ENCODE measurements at regions not wholly inside any gene's neighbourhood (a gene's known extent, or its start where the extent isn't known, plus 50 kb on each side); places are given as distances from the start of the nearest gene placed in this dataset.

DNA sequence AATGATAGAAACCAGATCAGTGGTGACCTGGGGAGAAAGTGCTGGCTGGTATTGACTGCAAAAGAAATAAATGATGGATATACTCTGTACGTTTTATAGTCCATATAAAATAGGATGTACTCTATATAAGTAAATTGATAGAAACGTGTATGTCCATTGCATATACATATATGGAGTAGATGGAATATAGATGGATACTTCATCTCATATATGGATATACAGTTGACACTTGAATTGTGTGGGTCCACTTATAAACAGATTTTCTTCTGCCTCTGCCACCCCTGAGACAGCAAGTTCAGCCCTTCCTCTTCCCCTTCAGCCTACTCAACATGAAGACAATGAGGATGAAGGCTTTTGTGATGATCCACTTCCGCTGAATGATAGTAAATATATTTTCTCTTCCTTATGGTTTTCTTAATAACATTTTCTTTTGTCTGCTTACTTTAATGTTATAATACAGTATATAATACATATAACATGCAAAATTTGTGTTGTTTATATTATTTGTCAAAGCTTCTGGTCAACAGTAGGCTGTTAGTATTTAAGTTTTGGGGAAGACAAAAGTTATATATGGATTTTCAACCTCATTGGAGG lies 76.1 kb upstream of the MYCN start:
- no peak for ATAC-seq
- peaks cover 4% of the 10 kb centered on the region for H3K9me3 Mint-ChIP-seq
- CTCF ChIA-PET, result no interaction called here
- no peak overlapping the region for H3K27ac Mint-ChIP-seq
- TF ChIP-seq ZNF263 (CRISPR knock-in tag; IDR thresholded peaks at IDR 0.05; ENCODE audit: low read depth) (no peak), TP53 (CRISPR knock-in tag; IDR thresholded peaks at IDR 0.05) (no peak), ZNF138 (CRISPR knock-in tag; conservative IDR thresholded peaks at IDR 0.05) (no peak), GRHL2 (CRISPR knock-in tag; IDR thresholded peaks at IDR 0.05; ENCODE audit: insufficient replicate concordance, severe bottlenecking) (no peak), CDX4 (CRISPR knock-in tag; IDR thresholded peaks at IDR 0.05; ENCODE audit: borderline replicate concordance) (no peak), TEAD4 (CRISPR knock-in tag; IDR thresholded peaks at IDR 0.05) (no peak), GTF2I (CRISPR knock-in tag; conservative IDR thresholded peaks at IDR 0.05) (no peak)
- TF ChIP-seq, protein P1, sequence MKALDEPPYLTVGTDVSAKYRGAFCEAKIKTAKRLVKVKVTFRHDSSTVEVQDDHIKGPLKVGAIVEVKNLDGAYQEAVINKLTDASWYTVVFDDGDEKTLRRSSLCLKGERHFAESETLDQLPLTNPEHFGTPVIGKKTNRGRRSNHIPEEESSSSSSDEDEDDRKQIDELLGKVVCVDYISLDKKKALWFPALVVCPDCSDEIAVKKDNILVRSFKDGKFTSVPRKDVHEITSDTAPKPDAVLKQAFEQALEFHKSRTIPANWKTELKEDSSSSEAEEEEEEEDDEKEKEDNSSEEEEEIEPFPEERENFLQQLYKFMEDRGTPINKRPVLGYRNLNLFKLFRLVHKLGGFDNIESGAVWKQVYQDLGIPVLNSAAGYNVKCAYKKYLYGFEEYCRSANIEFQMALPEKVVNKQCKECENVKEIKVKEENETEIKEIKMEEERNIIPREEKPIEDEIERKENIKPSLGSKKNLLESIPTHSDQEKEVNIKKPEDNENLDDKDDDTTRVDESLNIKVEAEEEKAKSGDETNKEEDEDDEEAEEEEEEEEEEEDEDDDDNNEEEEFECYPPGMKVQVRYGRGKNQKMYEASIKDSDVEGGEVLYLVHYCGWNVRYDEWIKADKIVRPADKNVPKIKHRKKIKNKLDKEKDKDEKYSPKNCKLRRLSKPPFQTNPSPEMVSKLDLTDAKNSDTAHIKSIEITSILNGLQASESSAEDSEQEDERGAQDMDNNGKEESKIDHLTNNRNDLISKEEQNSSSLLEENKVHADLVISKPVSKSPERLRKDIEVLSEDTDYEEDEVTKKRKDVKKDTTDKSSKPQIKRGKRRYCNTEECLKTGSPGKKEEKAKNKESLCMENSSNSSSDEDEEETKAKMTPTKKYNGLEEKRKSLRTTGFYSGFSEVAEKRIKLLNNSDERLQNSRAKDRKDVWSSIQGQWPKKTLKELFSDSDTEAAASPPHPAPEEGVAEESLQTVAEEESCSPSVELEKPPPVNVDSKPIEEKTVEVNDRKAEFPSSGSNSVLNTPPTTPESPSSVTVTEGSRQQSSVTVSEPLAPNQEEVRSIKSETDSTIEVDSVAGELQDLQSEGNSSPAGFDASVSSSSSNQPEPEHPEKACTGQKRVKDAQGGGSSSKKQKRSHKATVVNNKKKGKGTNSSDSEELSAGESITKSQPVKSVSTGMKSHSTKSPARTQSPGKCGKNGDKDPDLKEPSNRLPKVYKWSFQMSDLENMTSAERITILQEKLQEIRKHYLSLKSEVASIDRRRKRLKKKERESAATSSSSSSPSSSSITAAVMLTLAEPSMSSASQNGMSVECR (CRISPR knock-in tag; IDR thresholded peaks at IDR 0.05; ENCODE audit: borderline replicate concordance), result no peak
- TF ChIP-seq, protein P2, sequence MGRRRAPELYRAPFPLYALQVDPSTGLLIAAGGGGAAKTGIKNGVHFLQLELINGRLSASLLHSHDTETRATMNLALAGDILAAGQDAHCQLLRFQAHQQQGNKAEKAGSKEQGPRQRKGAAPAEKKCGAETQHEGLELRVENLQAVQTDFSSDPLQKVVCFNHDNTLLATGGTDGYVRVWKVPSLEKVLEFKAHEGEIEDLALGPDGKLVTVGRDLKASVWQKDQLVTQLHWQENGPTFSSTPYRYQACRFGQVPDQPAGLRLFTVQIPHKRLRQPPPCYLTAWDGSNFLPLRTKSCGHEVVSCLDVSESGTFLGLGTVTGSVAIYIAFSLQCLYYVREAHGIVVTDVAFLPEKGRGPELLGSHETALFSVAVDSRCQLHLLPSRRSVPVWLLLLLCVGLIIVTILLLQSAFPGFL (CRISPR knock-in tag; IDR thresholded peaks at IDR 0.05; ENCODE audit: borderline replicate concordance), result no peak
- DNase-seq (ENCODE audit: low spot score), result no peak
- peaks cover 3% of the 10 kb centered on the region for H3K36me3 Mint-ChIP-seq
- H3K4me3 Mint-ChIP-seq, result no peak overlapping the region
- H3K27me3 Mint-ChIP-seq (ENCODE audit: low read depth), result no peaks in the 10 kb centered on the region
- H3K4me1 Mint-ChIP-seq, result peaks cover 6% of the 10 kb centered on the region
- POLR2A ChIA-PET, result no interaction called here

GRCh38 chr2:15865923-15866322 lies 74.4 kb upstream of the MYCN start:
- POLR2A ChIA-PET, result no interaction called here
- H3K4me1 Mint-ChIP-seq, result peaks cover under 1% of the 10 kb centered on the region; the same call in 1 of the 2 replicates
- TF ChIP-seq NFE2L1 (CRISPR knock-in tag; IDR thresholded peaks at IDR 0.05), result no peak
- TF ChIP-seq, protein P3, sequence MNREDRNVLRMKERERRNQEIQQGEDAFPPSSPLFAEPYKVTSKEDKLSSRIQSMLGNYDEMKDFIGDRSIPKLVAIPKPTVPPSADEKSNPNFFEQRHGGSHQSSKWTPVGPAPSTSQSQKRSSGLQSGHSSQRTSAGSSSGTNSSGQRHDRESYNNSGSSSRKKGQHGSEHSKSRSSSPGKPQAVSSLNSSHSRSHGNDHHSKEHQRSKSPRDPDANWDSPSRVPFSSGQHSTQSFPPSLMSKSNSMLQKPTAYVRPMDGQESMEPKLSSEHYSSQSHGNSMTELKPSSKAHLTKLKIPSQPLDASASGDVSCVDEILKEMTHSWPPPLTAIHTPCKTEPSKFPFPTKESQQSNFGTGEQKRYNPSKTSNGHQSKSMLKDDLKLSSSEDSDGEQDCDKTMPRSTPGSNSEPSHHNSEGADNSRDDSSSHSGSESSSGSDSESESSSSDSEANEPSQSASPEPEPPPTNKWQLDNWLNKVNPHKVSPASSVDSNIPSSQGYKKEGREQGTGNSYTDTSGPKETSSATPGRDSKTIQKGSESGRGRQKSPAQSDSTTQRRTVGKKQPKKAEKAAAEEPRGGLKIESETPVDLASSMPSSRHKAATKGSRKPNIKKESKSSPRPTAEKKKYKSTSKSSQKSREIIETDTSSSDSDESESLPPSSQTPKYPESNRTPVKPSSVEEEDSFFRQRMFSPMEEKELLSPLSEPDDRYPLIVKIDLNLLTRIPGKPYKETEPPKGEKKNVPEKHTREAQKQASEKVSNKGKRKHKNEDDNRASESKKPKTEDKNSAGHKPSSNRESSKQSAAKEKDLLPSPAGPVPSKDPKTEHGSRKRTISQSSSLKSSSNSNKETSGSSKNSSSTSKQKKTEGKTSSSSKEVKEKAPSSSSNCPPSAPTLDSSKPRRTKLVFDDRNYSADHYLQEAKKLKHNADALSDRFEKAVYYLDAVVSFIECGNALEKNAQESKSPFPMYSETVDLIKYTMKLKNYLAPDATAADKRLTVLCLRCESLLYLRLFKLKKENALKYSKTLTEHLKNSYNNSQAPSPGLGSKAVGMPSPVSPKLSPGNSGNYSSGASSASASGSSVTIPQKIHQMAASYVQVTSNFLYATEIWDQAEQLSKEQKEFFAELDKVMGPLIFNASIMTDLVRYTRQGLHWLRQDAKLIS (CRISPR knock-in tag; IDR thresholded peaks at IDR 0.05; ENCODE audit: borderline replicate concordance), result no peak
- TF ChIP-seq, protein P2 (CRISPR knock-in tag; IDR thresholded peaks at IDR 0.05; ENCODE audit: borderline replicate concordance), result no peak
- no peak for TF ChIP-seq CREM (CRISPR knock-in tag; IDR thresholded peaks at IDR 0.05)
- TF ChIP-seq, protein P4, sequence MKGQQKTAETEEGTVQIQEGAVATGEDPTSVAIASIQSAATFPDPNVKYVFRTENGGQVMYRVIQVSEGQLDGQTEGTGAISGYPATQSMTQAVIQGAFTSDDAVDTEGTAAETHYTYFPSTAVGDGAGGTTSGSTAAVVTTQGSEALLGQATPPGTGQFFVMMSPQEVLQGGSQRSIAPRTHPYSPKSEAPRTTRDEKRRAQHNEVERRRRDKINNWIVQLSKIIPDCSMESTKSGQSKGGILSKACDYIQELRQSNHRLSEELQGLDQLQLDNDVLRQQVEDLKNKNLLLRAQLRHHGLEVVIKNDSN (CRISPR knock-in tag; IDR thresholded peaks at IDR 0.05), result no peak
- TF ChIP-seq TEAD1 (CRISPR knock-in tag; IDR thresholded peaks at IDR 0.05), result no peak
- TF ChIP-seq, protein P5, sequence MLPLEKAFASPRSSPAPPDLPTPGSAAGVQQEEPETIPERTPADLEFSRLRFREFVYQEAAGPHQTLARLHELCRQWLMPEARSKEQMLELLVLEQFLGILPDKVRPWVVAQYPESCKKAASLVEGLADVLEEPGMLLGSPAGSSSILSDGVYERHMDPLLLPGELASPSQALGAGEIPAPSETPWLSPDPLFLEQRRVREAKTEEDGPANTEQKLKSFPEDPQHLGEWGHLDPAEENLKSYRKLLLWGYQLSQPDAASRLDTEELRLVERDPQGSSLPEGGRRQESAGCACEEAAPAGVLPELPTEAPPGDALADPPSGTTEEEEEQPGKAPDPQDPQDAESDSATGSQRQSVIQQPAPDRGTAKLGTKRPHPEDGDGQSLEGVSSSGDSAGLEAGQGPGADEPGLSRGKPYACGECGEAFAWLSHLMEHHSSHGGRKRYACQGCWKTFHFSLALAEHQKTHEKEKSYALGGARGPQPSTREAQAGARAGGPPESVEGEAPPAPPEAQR (CRISPR knock-in tag; IDR thresholded peaks at IDR 0.05), result no peak
- TF ChIP-seq, protein P6, sequence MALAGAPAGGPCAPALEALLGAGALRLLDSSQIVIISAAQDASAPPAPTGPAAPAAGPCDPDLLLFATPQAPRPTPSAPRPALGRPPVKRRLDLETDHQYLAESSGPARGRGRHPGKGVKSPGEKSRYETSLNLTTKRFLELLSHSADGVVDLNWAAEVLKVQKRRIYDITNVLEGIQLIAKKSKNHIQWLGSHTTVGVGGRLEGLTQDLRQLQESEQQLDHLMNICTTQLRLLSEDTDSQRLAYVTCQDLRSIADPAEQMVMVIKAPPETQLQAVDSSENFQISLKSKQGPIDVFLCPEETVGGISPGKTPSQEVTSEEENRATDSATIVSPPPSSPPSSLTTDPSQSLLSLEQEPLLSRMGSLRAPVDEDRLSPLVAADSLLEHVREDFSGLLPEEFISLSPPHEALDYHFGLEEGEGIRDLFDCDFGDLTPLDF (CRISPR knock-in tag; IDR thresholded peaks at IDR 0.05), result no peak
- TF ChIP-seq USF2 (CRISPR knock-in tag; IDR thresholded peaks at IDR 0.05), result no peak
- TF ChIP-seq ESRRA (CRISPR knock-in tag; IDR thresholded peaks at IDR 0.05; ENCODE audit: borderline replicate concordance), result no peak

More at GRCh38 chr2:15865923-15866322, 74.4 kb upstream of the MYCN start:
- Mint-ChIP-seq H3K9me3 (peaks cover 4% of the 10 kb centered on the region), H3K36me3 (peaks cover 3% of the 10 kb centered on the region), H3K27ac (no peak overlapping the region), H3K27me3 (ENCODE audit: low read depth) (no peaks in the 10 kb centered on the region), H3K4me3 (no peak overlapping the region)
- CTCF ChIA-PET, result no interaction called here
- no peak for ATAC-seq
- DNase-seq (ENCODE audit: low spot score), result no peak
